ENCODE measurements at regions not wholly inside any gene's neighbourhood (a gene's known extent, or its start where the extent isn't known, plus 50 kb on each side); places are given as distances from the start of the nearest gene placed in this dataset.

GRCh38 chrX:127302841-127303240 lies 483.3 kb downstream of the PRR32 start:
- no peak overlapping the region for H3K4ac ChIP-seq (ENCODE audit: low read depth, low read length)
- no peaks in the 10 kb centered on the region for H3K9me3 ChIP-seq (ENCODE audit: insufficient read depth, low read depth, low read length)
- H4K12ac ChIP-seq (ENCODE audit: low read depth, low read length): no peak overlapping the region
- H3K9ac ChIP-seq (ENCODE audit: low read length): no peak overlapping the region
- no peak for DNase-seq
- H3K4me3 ChIP-seq (ENCODE audit: low read depth, low read length): no peak overlapping the region
- H2AK5ac ChIP-seq (ENCODE audit: low read length): no peak overlapping the region
- H3K27ac ChIP-seq (ENCODE audit: low read depth, low read length): no peak overlapping the region
- H3K23ac ChIP-seq (ENCODE audit: low read length): no peak overlapping the region
- H2AFZ ChIP-seq (ENCODE audit: insufficient read depth, low read length, poor library complexity): no peak overlapping the region
- H3K79me2 ChIP-seq (ENCODE audit: control insufficient read depth, insufficient read depth, low read length, poor library complexity): no peaks in the 10 kb centered on the region
- H2BK5ac ChIP-seq (ENCODE audit: low read depth, low read length, poor library complexity): no peak overlapping the region
- H3K27me3 ChIP-seq (ENCODE audit: insufficient read depth, low read length): no peaks in the 10 kb centered on the region
- no peak overlapping the region for H2BK12ac ChIP-seq (ENCODE audit: low read length)
- H4K91ac ChIP-seq (ENCODE audit: low read depth, low read length): no peak overlapping the region
- H3K4me2 ChIP-seq (ENCODE audit: low read length): no peak overlapping the region
- no peak overlapping the region for H4K8ac ChIP-seq (ENCODE audit: low read depth, low read length)
- H2BK120ac ChIP-seq (ENCODE audit: insufficient read depth, low read length, poor library complexity): no peak overlapping the region
- no peaks in the 10 kb centered on the region for H3K79me1 ChIP-seq (ENCODE audit: low read length)
- H3K4me1 ChIP-seq (ENCODE audit: control insufficient read depth in 1 of 2, insufficient read depth in 2 of 2, low read length in 2 of 2): no peaks in the 10 kb centered on the region
- no peaks in the 10 kb centered on the region for H3K36me3 ChIP-seq (ENCODE audit: control insufficient read depth in 1 of 2, insufficient read depth in 2 of 2, low read length in 2 of 2)
- no peak overlapping the region for H3K14ac ChIP-seq (ENCODE audit: low read length)
- no peak overlapping the region for H3K18ac ChIP-seq (ENCODE audit: low read length)
- no CpG with 5 or more reads among the region's 2 CpGs for WGBS (ENCODE audit: extremely low coverage, insufficient coverage, insufficient read length)

- Histone ChIP-seq H3K79me1 (ENCODE audit: low read length) (no peaks in the 10 kb centered on the region), H3K23ac (ENCODE audit: low read length) (no peak overlapping the region), H3K4me2 (ENCODE audit: low read length) (no peak overlapping the region), H3K18ac (ENCODE audit: low read length) (no peak overlapping the region), H4K91ac (ENCODE audit: low read depth, low read length) (no peak overlapping the region), H3K27me3 (ENCODE audit: insufficient read depth, low read length) (no peaks in the 10 kb centered on the region), H2BK12ac (ENCODE audit: low read length) (no peak overlapping the region), H3K9me3 (ENCODE audit: insufficient read depth, low read depth, low read length) (no peaks in the 10 kb centered on the region), H3K14ac (ENCODE audit: low read length) (no peak overlapping the region), H3K4ac (ENCODE audit: low read depth, low read length) (no peak overlapping the region), H3K9ac (ENCODE audit: low read length) (no peak overlapping the region), H4K12ac (ENCODE audit: low read depth, low read length) (no peak overlapping the region), H2AFZ (ENCODE audit: insufficient read depth, low read length, poor library complexity) (no peak overlapping the region), H2BK120ac (ENCODE audit: insufficient read depth, low read length, poor library complexity) (no peak overlapping the region), H3K79me2 (ENCODE audit: control insufficient read depth, insufficient read depth, low read length, poor library complexity) (no peaks in the 10 kb centered on the region), H3K4me3 (ENCODE audit: low read depth, low read length) (no peak overlapping the region), H3K4me1 (ENCODE audit: control insufficient read depth in 1 of 2, insufficient read depth in 2 of 2, low read length in 2 of 2) (no peaks in the 10 kb centered on the region), H3K36me3 (ENCODE audit: control insufficient read depth in 1 of 2, insufficient read depth in 2 of 2, low read length in 2 of 2) (no peaks in the 10 kb centered on the region), H2BK5ac (ENCODE audit: low read depth, low read length, poor library complexity) (no peak overlapping the region), H4K8ac (ENCODE audit: low read depth, low read length) (no peak overlapping the region), H3K27ac (ENCODE audit: low read depth, low read length) (no peak overlapping the region), H2AK5ac (ENCODE audit: low read length) (no peak overlapping the region)
- DNase-seq: no peak
- no CpG with 5 or more reads among the region's 1 CpG for whole genome bisulfite sequencing (ENCODE audit: extremely low coverage, insufficient coverage, insufficient read length)
Measured at GRCh38 chrX:127305013-127305412, 485.5 kb downstream of the PRR32 start.

GRCh38 chrX:127306262-127306661 lies 486.7 kb downstream of the PRR32 start:
- Histone ChIP-seq H3K79me2 (ENCODE audit: control insufficient read depth, insufficient read depth, low read length, poor library complexity) (no peaks in the 10 kb centered on the region), H2AFZ (ENCODE audit: insufficient read depth, low read length, poor library complexity) (no peak overlapping the region), H3K9ac (ENCODE audit: low read length) (no peak overlapping the region), H3K23ac (ENCODE audit: low read length) (no peak overlapping the region), H4K91ac (ENCODE audit: low read depth, low read length) (no peak overlapping the region), H3K18ac (ENCODE audit: low read length) (no peak overlapping the region), H3K27ac (ENCODE audit: low read depth, low read length) (no peak overlapping the region), H3K4me1 (ENCODE audit: control insufficient read depth in 1 of 2, insufficient read depth in 2 of 2, low read length in 2 of 2) (no peaks in the 10 kb centered on the region), H3K9me3 (ENCODE audit: insufficient read depth, low read depth, low read length) (no peaks in the 10 kb centered on the region), H2AK5ac (ENCODE audit: low read length) (no peak overlapping the region), H4K12ac (ENCODE audit: low read depth, low read length) (no peak overlapping the region), H2BK120ac (ENCODE audit: insufficient read depth, low read length, poor library complexity) (no peak overlapping the region), H3K4ac (ENCODE audit: low read depth, low read length) (no peak overlapping the region), H2BK12ac (ENCODE audit: low read length) (no peak overlapping the region), H3K36me3 (ENCODE audit: control insufficient read depth in 1 of 2, insufficient read depth in 2 of 2, low read length in 2 of 2) (no peaks in the 10 kb centered on the region), H3K14ac (ENCODE audit: low read length) (no peak overlapping the region), H3K4me2 (ENCODE audit: low read length) (no peak overlapping the region), H3K27me3 (ENCODE audit: insufficient read depth, low read length) (no peaks in the 10 kb centered on the region), H4K8ac (ENCODE audit: low read depth, low read length) (no peak overlapping the region), H2BK5ac (ENCODE audit: low read depth, low read length, poor library complexity) (no peak overlapping the region), H3K4me3 (ENCODE audit: low read depth, low read length) (no peak overlapping the region), H3K79me1 (ENCODE audit: low read length) (no peaks in the 10 kb centered on the region)
- no peak for DNase-seq
- no CpG with 5 or more reads among the region's 7 CpGs for WGBS (ENCODE audit: extremely low coverage, insufficient coverage, insufficient read length)

GRCh38 chrX:127313635-127314034 lies 494.1 kb downstream of the PRR32 start:
- Histone ChIP-seq H3K79me2 (ENCODE audit: control insufficient read depth, insufficient read depth, low read length, poor library complexity) (no peaks in the 10 kb centered on the region), H4K91ac (ENCODE audit: low read depth, low read length) (no peak overlapping the region), H4K8ac (ENCODE audit: low read depth, low read length) (no peak overlapping the region), H3K4me3 (ENCODE audit: low read depth, low read length) (no peak overlapping the region), H3K14ac (ENCODE audit: low read length) (no peak overlapping the region), H3K4me1 (ENCODE audit: control insufficient read depth in 1 of 2, insufficient read depth in 2 of 2, low read length in 2 of 2) (no peaks in the 10 kb centered on the region), H4K12ac (ENCODE audit: low read depth, low read length) (no peak overlapping the region), H2AK5ac (ENCODE audit: low read length) (no peak overlapping the region), H2BK5ac (ENCODE audit: low read depth, low read length, poor library complexity) (no peak overlapping the region), H3K23ac (ENCODE audit: low read length) (no peak overlapping the region), H3K27me3 (ENCODE audit: insufficient read depth, low read length) (no peaks in the 10 kb centered on the region), H3K36me3 (ENCODE audit: control insufficient read depth in 1 of 2, insufficient read depth in 2 of 2, low read length in 2 of 2) (no peaks in the 10 kb centered on the region), H2BK12ac (ENCODE audit: low read length) (no peak overlapping the region), H3K4ac (ENCODE audit: low read depth, low read length) (no peak overlapping the region), H3K9ac (ENCODE audit: low read length) (no peak overlapping the region), H2AFZ (ENCODE audit: insufficient read depth, low read length, poor library complexity) (no peak overlapping the region), H3K27ac (ENCODE audit: low read depth, low read length) (no peak overlapping the region), H2BK120ac (ENCODE audit: insufficient read depth, low read length, poor library complexity) (no peak overlapping the region), H3K79me1 (ENCODE audit: low read length) (no peaks in the 10 kb centered on the region), H3K18ac (ENCODE audit: low read length) (no peak overlapping the region), H3K4me2 (ENCODE audit: low read length) (no peak overlapping the region), H3K9me3 (ENCODE audit: insufficient read depth, low read depth, low read length) (no peaks in the 10 kb centered on the region)
- no peak for DNase-seq
- WGBS (ENCODE audit: extremely low coverage, insufficient coverage, insufficient read length): no CpG with 5 or more reads among the region's 1 CpG

Data from trophoblast cell (in vitro differentiated cells and primary cell).